ENCODE measurements at regions not wholly inside any gene's neighbourhood (a gene's known extent, or its start where the extent isn't known, plus 50 kb on each side); places are given as distances from the start of the nearest gene placed in this dataset.

DNA sequence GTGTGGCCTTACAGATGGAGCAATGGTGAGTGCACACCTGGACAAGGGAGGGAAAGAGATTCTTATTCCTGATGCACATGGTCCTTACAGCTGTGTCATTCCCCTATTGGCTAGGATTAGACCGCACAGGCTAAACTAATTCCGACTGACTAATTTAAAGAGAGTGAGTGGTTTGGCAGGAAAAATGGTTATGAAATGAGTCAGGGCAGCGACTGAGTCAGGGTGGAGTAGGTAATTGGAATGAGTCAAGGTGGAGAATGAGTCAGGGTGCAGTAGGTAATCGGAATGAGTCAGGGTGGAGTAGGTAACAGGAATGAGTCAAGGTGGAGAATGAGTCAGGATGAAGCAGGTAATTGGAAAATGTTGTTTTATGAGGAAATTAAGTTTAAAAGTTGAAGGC is 1353.7 kb upstream of the LRRTM1 start:
- TF ChIP-seq CTCF (IDR thresholded peaks at IDR 0.05; ENCODE audit: control extremely low read depth, extremely low read depth) = no peak
- Histone ChIP-seq H3K9me3 (ENCODE audit: control insufficient read depth in 4 of 4, insufficient read depth in 3 of 4, low read length in 3 of 4) (peaks cover 0 to 11% (median 5%) of the 10 kb centered on the region in 4 donors), H3K4me1 (ENCODE audit: control insufficient read depth in 5 of 5, insufficient read depth in 5 of 5, low read length in 5 of 5) (no peaks in the 10 kb centered on the region), H3K9ac (ENCODE audit: insufficient read depth in 1 of 2, low read length in 2 of 2) (no peak overlapping the region), H3K27ac (ENCODE audit: low read depth in 1 of 2, low read length in 1 of 2) (no peak overlapping the region), H3K27me3 (ENCODE audit: control insufficient read depth in 3 of 3, insufficient read depth in 3 of 3, low read length in 2 of 3) (no peaks in the 10 kb centered on the region), H3K36me3 (ENCODE audit: control insufficient read depth in 4 of 4, insufficient read depth in 4 of 4, low read length in 4 of 4) (no peaks in the 10 kb centered on the region), H3K4me3 (no peak overlapping the region)
- ATAC-seq (ENCODE audit: insufficient read depth, low FRiP score) (no peak), DNase-seq (no peak)
- 85 to 93% methylated on average over 4 of the region's 4 CpGs for WGBS, 2 donors

- ATAC-seq (ENCODE audit: insufficient read depth, low FRiP score) (no peak), DNase-seq (no peak)
- WGBS, 2 donors = 84 to 90% methylated on average over 6 of the region's 6 CpGs
Measured at GRCh38 chr2:81650048-81650971, 1345.8 kb upstream of the LRRTM1 start.

GRCh38 chr2:81648806-81649205 is 1344.3 kb upstream of the LRRTM1 start:
- no peaks in the 10 kb centered on the region for H3K4me1 ChIP-seq (ENCODE audit: control insufficient read depth in 5 of 5, insufficient read depth in 5 of 5, low read length in 5 of 5)
- no peak for TF ChIP-seq CTCF (IDR thresholded peaks at IDR 0.05; ENCODE audit: control extremely low read depth, extremely low read depth)
- ATAC-seq (ENCODE audit: insufficient read depth, low FRiP score) (no peak), DNase-seq (no peak)
- no peaks in the 10 kb centered on the region for H3K36me3 ChIP-seq (ENCODE audit: control insufficient read depth in 4 of 4, insufficient read depth in 4 of 4, low read length in 4 of 4)
- no peak overlapping the region for H3K9ac ChIP-seq (ENCODE audit: insufficient read depth in 1 of 2, low read length in 2 of 2)
- no peak overlapping the region for H3K27ac ChIP-seq (ENCODE audit: low read depth in 1 of 2, low read length in 1 of 2)
- no peaks in the 10 kb centered on the region for H3K27me3 ChIP-seq (ENCODE audit: control insufficient read depth in 3 of 3, insufficient read depth in 3 of 3, low read length in 2 of 3)
- H3K9me3 ChIP-seq (ENCODE audit: control insufficient read depth in 4 of 4, insufficient read depth in 3 of 4, low read length in 3 of 4) = no peaks in the 10 kb centered on the region
- H3K4me3 ChIP-seq = no peak overlapping the region

More at GRCh38 chr2:81650048-81650971, 1345.8 kb upstream of the LRRTM1 start:
- Histone ChIP-seq H3K36me3 (ENCODE audit: control insufficient read depth in 4 of 4, insufficient read depth in 4 of 4, low read length in 4 of 4) (no peaks in the 10 kb centered on the region), H3K9ac (ENCODE audit: insufficient read depth in 1 of 2, low read length in 2 of 2) (no peak overlapping the region), H3K9me3 (ENCODE audit: control insufficient read depth in 4 of 4, insufficient read depth in 3 of 4, low read length in 3 of 4) (no peaks in the 10 kb centered on the region), H3K27me3 (ENCODE audit: control insufficient read depth in 3 of 3, insufficient read depth in 3 of 3, low read length in 2 of 3) (no peaks in the 10 kb centered on the region), H3K4me1 (ENCODE audit: control insufficient read depth in 5 of 5, insufficient read depth in 5 of 5, low read length in 5 of 5) (no peaks in the 10 kb centered on the region), H3K27ac (ENCODE audit: low read depth in 1 of 2, low read length in 1 of 2) (no peak overlapping the region), H3K4me3 (no peak overlapping the region)
- no peak for TF ChIP-seq CTCF (IDR thresholded peaks at IDR 0.05; ENCODE audit: control extremely low read depth, extremely low read depth)
